Endometrium (tissue), 2 donors: ENCODE measurements at regions not wholly inside any gene's neighbourhood (a gene's known extent, or its start where the extent isn't known, plus 50 kb on each side); places are given as distances from the start of the nearest gene placed in this dataset.
"Not testable (repeated sequence)": the region's sequence is repeated elsewhere in the genome, so short reads cannot be mapped to it uniquely, and the experiment has no call there.

Experiments
- FAIRE-seq: peaks from 2 replicates; lab custom pipeline; 2012; peaks lifted over from hg19 to GRCh38; lab: Jason Lieb, UNC
- donor health status: control.
- donor health status: control.

GRCh38 chr5:124114911-124115310 lies 602.9 kb downstream of the CSNK1G3 start:
- no peak for FAIRE-seq

DNA sequence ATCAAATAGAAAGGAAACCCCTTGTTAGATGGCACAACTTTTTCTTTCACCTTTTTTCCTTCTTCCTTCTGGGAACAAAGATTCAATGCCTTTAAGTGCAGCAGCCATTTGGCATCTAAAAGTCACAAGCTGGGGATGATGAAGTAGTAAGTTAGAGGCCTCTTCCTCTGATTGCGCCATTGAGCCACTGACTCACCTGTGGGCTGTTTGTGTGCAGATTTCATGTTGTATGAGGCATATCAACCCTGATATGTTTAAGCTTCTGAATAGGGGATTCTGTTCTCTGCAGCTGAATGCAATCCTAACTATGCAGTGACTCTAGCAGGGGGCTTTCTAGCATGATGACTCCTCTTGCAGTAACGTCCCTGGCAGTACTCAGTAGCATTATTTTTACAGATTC lies 599.9 kb downstream of the CSNK1G3 start:
- no peak for FAIRE-seq

DNA sequence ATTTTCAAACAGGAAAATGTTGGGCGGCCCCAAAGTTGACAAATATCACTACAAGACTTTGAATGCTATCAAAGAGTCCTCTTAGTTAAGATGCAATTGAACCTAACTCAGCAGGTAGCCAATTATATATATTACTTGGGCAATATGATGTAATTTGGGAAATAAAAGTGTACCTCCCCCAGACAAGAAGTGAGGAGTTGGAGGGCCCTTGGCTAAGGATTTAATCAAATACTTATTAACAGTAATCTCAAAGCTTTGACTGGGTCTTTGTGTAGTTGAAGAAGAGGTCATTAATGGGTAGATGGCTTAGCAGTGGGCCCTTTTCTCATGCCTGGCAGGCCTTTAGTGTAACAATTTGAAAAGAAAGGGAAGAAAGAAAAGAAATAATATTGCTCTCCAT lies 599.0 kb downstream of the CSNK1G3 start:
- FAIRE-seq, result no peak

GRCh38 chr5:124105326-124105725 lies 593.3 kb downstream of the CSNK1G3 start:
- FAIRE-seq, result no peak

DNA sequence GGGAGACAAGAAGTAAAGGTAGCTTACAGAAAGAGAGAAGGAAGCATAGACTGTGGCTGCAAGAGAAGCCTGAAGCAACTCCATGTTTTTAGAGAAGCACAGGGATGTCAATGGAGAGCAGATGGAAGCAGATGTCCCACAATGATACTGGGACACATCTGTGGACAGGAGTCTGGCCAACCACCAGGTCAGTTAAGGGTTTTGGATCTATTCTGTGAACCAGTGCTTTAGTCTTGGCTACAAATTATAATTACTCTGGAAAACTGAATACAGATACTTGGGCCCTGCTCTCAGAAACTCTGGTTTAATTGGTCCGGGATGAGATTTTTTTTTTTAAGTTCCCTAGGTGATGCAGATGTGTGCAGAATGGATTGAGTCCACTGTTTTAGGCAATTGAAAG lies 592.8 kb downstream of the CSNK1G3 start:
- FAIRE-seq, result no peak

DNA sequence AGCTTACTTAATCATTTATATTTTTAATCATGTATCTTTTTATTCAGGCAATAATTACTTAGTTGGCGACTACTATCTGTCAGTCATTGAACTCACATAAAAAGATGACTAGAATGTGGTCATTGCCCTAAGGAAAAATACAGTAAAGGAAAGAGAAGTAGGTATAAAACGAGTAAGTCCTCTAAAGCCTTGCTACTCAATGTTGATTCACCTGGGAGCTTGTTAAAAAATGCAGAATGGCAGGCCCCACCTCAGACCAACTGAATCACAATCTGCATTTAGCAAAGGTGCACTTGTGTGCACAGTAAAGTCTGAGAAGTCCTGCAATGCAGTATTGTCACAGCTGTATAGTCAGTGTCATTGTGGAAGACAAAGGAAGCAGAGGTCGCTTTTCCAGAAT lies 592.4 kb downstream of the CSNK1G3 start:
- FAIRE-seq, result no peak

GRCh38 chr5:124103671-124104070 lies 591.7 kb downstream of the CSNK1G3 start:
- no peak for FAIRE-seq

GRCh38 chr5:124103056-124103455 lies 591.1 kb downstream of the CSNK1G3 start:
- FAIRE-seq, result not testable (repeated sequence)

- FAIRE-seq, result peak; percentile 82
Measured at GRCh38 chr5:124102486-124102885, 590.5 kb downstream of the CSNK1G3 start.

GRCh38 chr5:124093658-124094057 lies 581.7 kb downstream of the CSNK1G3 start:
- no peak for FAIRE-seq

GRCh38 chr5:124090115-124090514 lies 578.1 kb downstream of the CSNK1G3 start:
- no peak for FAIRE-seq

GRCh38 chr5:124089578-124089977 lies 577.6 kb downstream of the CSNK1G3 start:
- no peak for FAIRE-seq

DNA sequence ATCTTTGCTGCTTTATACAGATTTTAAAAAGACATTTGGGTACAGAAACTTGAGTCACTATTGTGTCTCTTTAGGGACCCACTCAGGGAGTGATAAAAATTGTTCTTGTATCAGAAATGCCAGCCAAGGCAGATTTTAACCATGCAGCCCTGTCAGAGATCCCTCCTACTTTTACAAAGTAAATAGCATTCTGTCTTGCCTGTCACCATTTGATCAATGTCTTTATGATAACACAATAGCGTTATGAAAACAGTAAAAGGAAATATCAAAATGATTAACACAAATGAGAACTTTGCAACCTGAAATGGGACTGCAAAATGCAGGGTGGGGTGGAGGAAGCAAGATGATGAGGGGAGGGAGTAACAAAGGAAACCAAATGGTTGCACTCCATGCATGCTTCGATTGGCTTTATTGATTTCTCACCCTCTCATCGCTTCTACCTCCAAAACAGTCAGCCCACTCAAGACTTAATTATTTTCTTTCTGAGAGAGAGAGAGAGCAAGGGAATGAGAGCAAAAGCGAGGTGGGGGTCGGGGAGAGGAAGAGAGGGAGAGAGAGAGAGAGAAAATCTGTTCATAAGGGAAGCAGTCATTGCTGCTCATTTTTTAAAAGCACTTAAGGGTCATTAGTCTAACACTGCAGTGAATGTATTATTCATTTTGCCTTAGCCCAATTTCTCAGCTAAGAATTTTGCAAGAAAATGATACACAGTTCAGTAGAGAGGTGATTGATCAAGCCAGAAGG lies 576.5 kb downstream of the CSNK1G3 start:
- no peak for FAIRE-seq

GRCh38 chr5:124087752-124088151 lies 575.8 kb downstream of the CSNK1G3 start:
- FAIRE-seq, result no peak

DNA sequence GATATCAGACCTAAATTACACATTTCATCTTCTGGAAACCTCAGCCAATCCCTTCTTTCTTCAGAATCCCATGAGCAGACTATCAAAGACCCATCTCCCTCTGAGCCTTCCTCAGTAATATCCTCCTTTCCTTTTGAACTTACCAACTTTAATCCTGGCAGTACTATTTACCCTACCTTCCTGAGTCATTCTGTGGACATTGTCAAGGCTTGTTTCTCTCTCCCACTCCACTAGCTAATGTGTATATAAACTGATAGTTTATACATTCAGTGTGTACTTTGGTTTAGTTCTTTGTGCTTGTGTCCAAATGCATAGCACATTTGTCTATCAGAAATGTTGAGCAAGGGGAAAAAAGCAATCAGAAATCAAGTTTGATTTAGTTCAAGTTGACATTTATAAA lies 568.3 kb downstream of the CSNK1G3 start:
- FAIRE-seq, result no peak

DNA sequence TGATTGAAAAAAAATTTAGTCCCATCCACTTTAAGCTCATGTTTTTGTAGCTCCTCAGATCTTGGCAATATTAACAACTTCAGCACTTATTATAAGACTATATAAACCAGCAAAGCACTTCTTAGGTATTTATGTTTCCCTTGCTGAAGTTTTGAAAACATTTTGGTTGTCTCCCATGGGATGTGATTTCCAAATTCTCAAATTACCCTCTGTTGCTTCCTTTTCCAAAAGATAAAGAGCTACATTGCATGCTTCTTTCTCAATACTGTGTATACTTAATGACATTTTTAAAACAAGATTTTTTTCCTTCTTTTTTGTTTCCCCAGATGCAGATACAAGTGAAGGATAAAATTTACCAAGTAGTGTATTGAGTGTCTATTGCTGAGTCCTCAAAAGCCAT lies 567.1 kb downstream of the CSNK1G3 start:
- FAIRE-seq, result peak; percentile 89

DNA sequence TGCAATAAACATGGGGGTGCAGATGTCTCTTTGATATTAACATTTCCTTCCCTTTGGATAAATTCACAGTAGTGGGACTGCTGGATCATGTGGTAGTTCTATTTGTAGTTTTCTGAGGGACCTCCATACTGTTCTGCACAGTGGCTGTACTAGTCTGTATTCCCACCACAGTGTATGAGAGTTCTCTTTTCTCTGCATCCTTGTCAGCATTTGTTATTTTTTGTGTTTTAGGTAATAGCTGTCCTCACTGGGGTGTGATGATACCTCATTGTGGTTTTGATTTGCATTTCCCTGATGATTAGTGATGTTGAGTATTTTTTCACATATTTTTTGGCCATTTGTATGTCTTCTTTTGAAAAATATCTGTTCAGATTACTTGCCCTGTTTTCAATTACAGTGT lies 562.5 kb downstream of the CSNK1G3 start:
- no peak for FAIRE-seq

DNA sequence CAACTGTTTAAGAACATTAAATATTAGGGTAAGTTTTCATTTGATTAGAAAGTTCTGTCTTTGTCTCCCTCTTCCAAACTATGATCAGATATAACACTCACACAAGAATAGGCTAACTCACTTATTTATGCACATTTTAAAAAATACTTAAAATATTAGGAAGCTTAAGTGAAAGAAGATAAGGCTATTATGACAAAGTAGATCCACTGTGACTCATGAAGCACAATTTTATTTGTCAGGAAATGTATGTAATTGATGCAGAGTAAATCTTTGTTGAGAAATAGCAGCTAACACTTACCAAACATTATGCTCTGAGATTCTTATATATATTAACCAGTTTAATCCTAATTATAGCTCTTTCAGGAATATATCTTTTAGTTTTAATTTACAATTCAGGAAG lies 560.6 kb downstream of the CSNK1G3 start:
- no peak for FAIRE-seq

- FAIRE-seq, result no peak
Measured at GRCh38 chr5:124071039-124071438, 559.1 kb downstream of the CSNK1G3 start.

- no peak for FAIRE-seq
Measured at GRCh38 chr5:124065508-124065907, 553.5 kb downstream of the CSNK1G3 start.

DNA sequence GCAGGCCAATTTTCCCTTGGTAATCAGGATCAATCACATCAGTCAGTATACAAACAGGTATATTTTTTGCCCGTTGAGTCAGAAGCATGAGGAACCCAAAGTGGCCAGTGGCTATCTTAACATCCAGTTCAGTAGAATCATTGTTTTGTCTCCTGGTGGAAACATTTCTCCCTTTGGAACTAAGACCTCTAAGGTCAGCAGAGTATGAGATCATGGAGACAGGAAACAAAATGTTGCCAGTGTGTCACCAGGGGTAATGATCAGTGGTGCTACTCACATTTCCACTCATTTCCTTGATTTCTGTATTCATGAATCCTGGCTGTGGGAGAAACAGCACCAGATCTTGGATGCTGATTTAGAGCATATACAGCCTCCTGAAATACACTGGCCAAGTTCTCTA lies 553.0 kb downstream of the CSNK1G3 start:
- no peak for FAIRE-seq

DNA sequence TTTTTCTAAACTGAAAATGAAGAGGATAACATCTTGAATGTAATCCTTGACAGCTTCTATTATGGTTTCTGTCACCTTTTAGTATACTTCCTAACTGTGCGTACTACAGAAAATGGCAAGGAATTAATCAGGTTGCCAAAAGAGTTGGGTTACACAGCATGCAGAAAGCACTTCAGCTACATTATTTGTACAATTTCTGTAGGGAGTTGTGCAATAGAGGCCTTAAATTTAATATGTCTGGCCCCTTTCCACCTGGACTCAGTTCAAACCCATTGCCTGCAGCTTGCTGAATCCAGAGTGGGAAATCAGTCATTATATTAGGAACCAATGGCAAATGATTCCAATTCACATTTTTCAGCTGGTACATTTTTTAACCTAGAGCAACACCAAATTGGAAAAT lies 549.7 kb downstream of the CSNK1G3 start:
- no peak for FAIRE-seq

DNA sequence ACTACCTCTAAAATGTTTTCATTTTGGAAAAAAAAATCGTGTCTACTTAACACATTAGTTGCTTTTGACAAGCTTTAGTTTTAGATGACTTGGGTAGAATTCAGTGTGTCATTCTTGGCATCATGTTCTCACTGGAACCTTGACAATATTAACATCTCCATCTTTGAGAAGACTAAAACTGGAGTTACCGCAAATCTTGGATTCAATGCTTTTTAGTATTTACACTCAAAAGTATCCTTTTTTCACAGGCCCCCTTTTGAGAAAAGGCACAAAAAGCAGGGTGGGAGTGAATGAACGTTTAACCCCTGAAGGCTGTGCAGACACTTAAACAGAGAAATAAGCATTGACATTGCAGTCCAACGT lies 549.1 kb downstream of the CSNK1G3 start:
- FAIRE-seq, result no peak

- no peak for FAIRE-seq
Measured at GRCh38 chr5:124060413-124061067, 548.6 kb downstream of the CSNK1G3 start.
